ENCODE measurements at regions not wholly inside any gene's neighbourhood (a gene's known extent, or its start where the extent isn't known, plus 50 kb on each side); places are given as distances from the start of the nearest gene placed in this dataset.
"Not testable (repeated sequence)": the region's sequence is repeated elsewhere in the genome, so short reads cannot be mapped to it uniquely, and the experiment has no call there.

GRCh38 chr18:28736223-28736622 lies 559.3 kb upstream of the CDH2 start:
- H3K4me3 ChIP-seq = no peak overlapping the region
- no peak overlapping the region for H3K4me2 ChIP-seq
- no peak for TF ChIP-seq Cebpa-rat (IDR thresholded peaks at IDR 0.05)
- no peaks in the 10 kb centered on the region for H3K9me3 ChIP-seq
- H3K36me3 ChIP-seq = no peaks in the 10 kb centered on the region
- no peaks in the 10 kb centered on the region for H4K20me1 ChIP-seq
- H3K9ac ChIP-seq = no peak overlapping the region
- no peaks in the 10 kb centered on the region for H3K27me3 ChIP-seq
- H3K4me1 ChIP-seq = no peaks in the 10 kb centered on the region
- H3K27ac ChIP-seq = no peak overlapping the region

GRCh38 chr18:28735731-28736130 lies 558.8 kb upstream of the CDH2 start:
- H3K9ac ChIP-seq = no peak overlapping the region

GRCh38 chr18:28729321-28729720 lies 552.4 kb upstream of the CDH2 start:
- Histone ChIP-seq H3K36me3 (no peaks in the 10 kb centered on the region), H4K20me1 (no peaks in the 10 kb centered on the region), H3K9me3 (no peaks in the 10 kb centered on the region), H3K9ac (no peak overlapping the region), H3K4me2 (no peak overlapping the region), H3K4me1 (peaks cover 8% of the 10 kb centered on the region), H3K27me3 (no peaks in the 10 kb centered on the region), H3K27ac (no peak overlapping the region), H3K4me3 (no peak overlapping the region)
- TF ChIP-seq Cebpa-rat (IDR thresholded peaks at IDR 0.05) = no peak

More at GRCh38 chr18:28735731-28736130, 558.8 kb upstream of the CDH2 start:
- Histone ChIP-seq H3K36me3 (no peaks in the 10 kb centered on the region), H3K4me1 (no peaks in the 10 kb centered on the region), H3K4me3 (no peak overlapping the region), H3K4me2 (no peak overlapping the region), H3K27me3 (no peaks in the 10 kb centered on the region), H3K9me3 (no peaks in the 10 kb centered on the region), H4K20me1 (no peaks in the 10 kb centered on the region), H3K27ac (no peak overlapping the region)
- no peak for TF ChIP-seq Cebpa-rat (IDR thresholded peaks at IDR 0.05)

GRCh38 chr18:28728891-28729290 lies 552.0 kb upstream of the CDH2 start:
- Histone ChIP-seq H3K9me3 (no peaks in the 10 kb centered on the region), H3K4me3 (no peak overlapping the region), H3K27ac (no peak overlapping the region), H3K4me1 (peaks cover 8% of the 10 kb centered on the region), H3K36me3 (no peaks in the 10 kb centered on the region), H3K9ac (no peak overlapping the region), H4K20me1 (no peaks in the 10 kb centered on the region), H3K4me2 (no peak overlapping the region), H3K27me3 (no peaks in the 10 kb centered on the region)
- no peak for TF ChIP-seq Cebpa-rat (IDR thresholded peaks at IDR 0.05)

GRCh38 chr18:28727189-28727588 lies 550.3 kb upstream of the CDH2 start:
- not testable (repeated sequence) for H3K27me3 ChIP-seq, H3K4me2 ChIP-seq, H3K4me1 ChIP-seq, H3K36me3 ChIP-seq, H3K9me3 ChIP-seq, H4K20me1 ChIP-seq, H3K27ac ChIP-seq, H3K4me3 ChIP-seq, H3K9ac ChIP-seq

GRCh38 chr18:28725876-28726275 lies 548.9 kb upstream of the CDH2 start:
- Histone ChIP-seq H4K20me1 (no peaks in the 10 kb centered on the region), H3K9me3 (no peaks in the 10 kb centered on the region), H3K4me2 (peak overlapping the region; percentile 10; the same call in 1 of the 2 replicates), H3K36me3 (no peaks in the 10 kb centered on the region), H3K4me1 (peaks cover 8% of the 10 kb centered on the region), H3K27me3 (no peaks in the 10 kb centered on the region), H3K27ac (no peak overlapping the region), H3K9ac (no peak overlapping the region), H3K4me3 (no peak overlapping the region)
- no peak for TF ChIP-seq Cebpa-rat (IDR thresholded peaks at IDR 0.05)

- H3K36me3 ChIP-seq = no peaks in the 10 kb centered on the region
- no peak overlapping the region for H3K4me3 ChIP-seq
- no peak overlapping the region for H3K27ac ChIP-seq
- no peaks in the 10 kb centered on the region for H3K27me3 ChIP-seq
- peaks cover 8% of the 10 kb centered on the region for H3K4me1 ChIP-seq
- no peaks in the 10 kb centered on the region for H3K9me3 ChIP-seq
- TF ChIP-seq Cebpa-rat (IDR thresholded peaks at IDR 0.05) = no peak
- H3K9ac ChIP-seq = no peak overlapping the region
- no peak overlapping the region for H3K4me2 ChIP-seq
- H4K20me1 ChIP-seq = no peaks in the 10 kb centered on the region
Observed at GRCh38 chr18:28723506-28723905, 546.6 kb upstream of the CDH2 start.

- no peaks in the 10 kb centered on the region for H3K27me3 ChIP-seq
- H3K4me2 ChIP-seq = no peak overlapping the region
- no peaks in the 10 kb centered on the region for H3K9me3 ChIP-seq
- TF ChIP-seq Cebpa-rat (IDR thresholded peaks at IDR 0.05) = no peak
- H4K20me1 ChIP-seq = no peaks in the 10 kb centered on the region
- no peaks in the 10 kb centered on the region for H3K4me1 ChIP-seq
- no peak overlapping the region for H3K27ac ChIP-seq
- H3K4me3 ChIP-seq = no peak overlapping the region
- no peaks in the 10 kb centered on the region for H3K36me3 ChIP-seq
- H3K9ac ChIP-seq = no peak overlapping the region
Observed at GRCh38 chr18:28718696-28719095, 541.8 kb upstream of the CDH2 start.

- H3K27me3 ChIP-seq = no peaks in the 10 kb centered on the region
- no peaks in the 10 kb centered on the region for H3K4me1 ChIP-seq
- no peak for TF ChIP-seq Cebpa-rat (IDR thresholded peaks at IDR 0.05)
- no peaks in the 10 kb centered on the region for H3K9me3 ChIP-seq
- H3K9ac ChIP-seq = no peak overlapping the region
- H3K4me3 ChIP-seq = no peak overlapping the region
- H3K36me3 ChIP-seq = no peaks in the 10 kb centered on the region
- no peak overlapping the region for H3K27ac ChIP-seq
- H3K4me2 ChIP-seq = no peak overlapping the region
- no peaks in the 10 kb centered on the region for H4K20me1 ChIP-seq
Observed at GRCh38 chr18:28716338-28716737, 539.4 kb upstream of the CDH2 start.

- H3K9ac ChIP-seq = no peak overlapping the region
- H4K20me1 ChIP-seq = no peaks in the 10 kb centered on the region
- H3K27ac ChIP-seq = no peak overlapping the region
- H3K4me2 ChIP-seq = no peak overlapping the region
- H3K4me1 ChIP-seq = no peaks in the 10 kb centered on the region
- no peak overlapping the region for H3K4me3 ChIP-seq
- no peaks in the 10 kb centered on the region for H3K27me3 ChIP-seq
- H3K9me3 ChIP-seq = no peaks in the 10 kb centered on the region
- TF ChIP-seq Cebpa-rat (IDR thresholded peaks at IDR 0.05) = no peak
- H3K36me3 ChIP-seq = no peaks in the 10 kb centered on the region
Observed at GRCh38 chr18:28715206-28715605, 538.3 kb upstream of the CDH2 start.

GRCh38 chr18:28714498-28714897 lies 537.6 kb upstream of the CDH2 start:
- H3K4me3 ChIP-seq = no peak overlapping the region
- no peaks in the 10 kb centered on the region for H3K4me1 ChIP-seq
- H4K20me1 ChIP-seq = no peaks in the 10 kb centered on the region
- H3K27me3 ChIP-seq = no peaks in the 10 kb centered on the region
- H3K9ac ChIP-seq = no peak overlapping the region
- H3K9me3 ChIP-seq = no peaks in the 10 kb centered on the region
- no peak overlapping the region for H3K4me2 ChIP-seq
- H3K36me3 ChIP-seq = no peaks in the 10 kb centered on the region
- no peak for TF ChIP-seq Cebpa-rat (IDR thresholded peaks at IDR 0.05)
- H3K27ac ChIP-seq = no peak overlapping the region
